K562 (cell line): ENCODE measurements at regions not wholly inside any gene's neighbourhood (a gene's known extent, or its start where the extent isn't known, plus 50 kb on each side); places are given as distances from the start of the nearest gene placed in this dataset.

Experiments used
- ATAC-seq: fragments of 200-7000 bp; cut with Tn5 transposase; 3 replicates; pipeline ENCODE4 v1.9.1; 2020; ENCODE audit warnings: moderate library complexity
- BruUV-seq: library from RNA; stranded (reverse); fragments of 400-500 nt; replicated peaks from 2 replicates; lab custom pipeline; 2021; lab: Mats Ljungman, UMichigan
- CTCF ChIA-PET: fragments of 300-600 bp; formaldehyde crosslinking; extraction: SDS; loops from one replicate; lab custom pipeline; 2021; ENCODE audit warnings: low intra/inter-chr PET ratio; lab: Yijun Ruan, JAX
- POLR2A ChIA-PET: fragments of 300-600, 350-650 bp; sonication (Branson Sonifier 250); formaldehyde crosslinking; extraction: SDS; loops from one replicate; lab custom pipeline; 2021; ENCODE audit warnings: antibody characterized with exemption, inconsistent platforms; lab: Yijun Ruan, JAX
- DNase-seq, 4 experiments: peaks; one replicate each; pipeline versions ENCODE4 v3.0.0 to v3.0.0-alpha.2; 2011 to 2018; ENCODE audit warnings: low spot score in 3 of 4, mixed read lengths in 3 of 4; ENCODE audit errors: extremely low read depth in 1 of 4
- FAIRE-seq: peaks from 2 replicates; lab custom pipeline; 2011; peaks lifted over from hg19 to GRCh38; lab: Jason Lieb, UNC
- H2AFZ ChIP-seq: 2 replicates; pipeline ENCODE4 v1.6.0; 2011; ENCODE audit warnings: low read depth, low read length, control low read depth, inconsistent platforms
- H3K27ac ChIP-seq: fragments of 200-600 bp; 3 replicates; pipeline ENCODE4 v1.8.0; 2011; ENCODE audit warnings: low read depth, mild to moderate bottlenecking, control low read depth, inconsistent platforms, low read length, moderate library complexity, mixed read lengths; ENCODE audit errors: extremely low read depth
- H3K27me3 ChIP-seq, 2 experiments: fragments of 300-600 bp in 1 of 2; 2 replicates in 1 of 2; 3 replicates in 1 of 2; pipeline versions ENCODE4 v1.6.0 to v1.8.0; 2011; ENCODE audit warnings: inconsistent platforms in 2 of 2, low read length in 2 of 2, mild to moderate bottlenecking in 1 of 2, mixed read lengths in 1 of 2, moderate library complexity in 1 of 2; ENCODE audit not compliant: control insufficient read depth in 2 of 2, insufficient read depth in 2 of 2
- H3K36me3 ChIP-seq: fragments of 300-600 bp; 3 replicates; pipeline ENCODE4 v1.8.0; 2011; ENCODE audit warnings: mild to moderate bottlenecking, low read length, inconsistent platforms; ENCODE audit not compliant: control insufficient read depth, insufficient read depth
- H3K4me1 ChIP-seq, 2 experiments: fragments of 200-600 bp in 1 of 2; replicated peaks in 1 of 2; 2 replicates in 1 of 2; 3 replicates in 1 of 2; pipeline versions ENCODE4 v1.5.1 to v1.8.0; 2011; ENCODE audit warnings: inconsistent platforms in 2 of 2, low read length in 2 of 2, mild to moderate bottlenecking in 1 of 2, mixed read lengths in 1 of 2, moderate library complexity in 1 of 2; ENCODE audit not compliant: control insufficient read depth in 2 of 2, insufficient read depth in 2 of 2
- H3K4me2 ChIP-seq: 2 replicates; pipeline ENCODE4 v1.6.1; 2011; ENCODE audit warnings: low read length, control low read depth, inconsistent platforms, mixed read lengths; ENCODE audit not compliant: insufficient read depth
- H3K4me3 ChIP-seq: fragments of 200-600 bp; sonication (generic), shearing (Covaris generic); 2 replicates; pipeline ENCODE4 v1.5.1; 2016; ENCODE audit warnings: control low read depth, inconsistent platforms
- H3K79me2 ChIP-seq: fragments of 200-600 bp; 3 replicates; pipeline ENCODE4 v1.8.0; 2011; ENCODE audit warnings: low read length, inconsistent platforms; ENCODE audit not compliant: control insufficient read depth, insufficient read depth
- H3K9ac ChIP-seq, 2 experiments: 2 replicates each; pipeline versions ENCODE4 v1.6.0 to v1.6.1; 2011; ENCODE audit warnings: low read depth in 2 of 2, low read length in 2 of 2, control low read depth in 1 of 2, inconsistent platforms in 1 of 2, mild to moderate bottlenecking in 1 of 2, mixed read lengths in 1 of 2; ENCODE audit not compliant: insufficient read depth in 1 of 2
- H3K9me1 ChIP-seq: one replicate; pipeline ENCODE4 v1.6.0; 2011; ENCODE audit warnings: inconsistent platforms, mild to moderate bottlenecking, low read length, moderate library complexity; ENCODE audit not compliant: control insufficient read depth, insufficient read depth
- H3K9me3 ChIP-seq: replicated peaks from 2 replicates; pipeline ENCODE4 v1.5.1; 2011; ENCODE audit warnings: low read depth, low read length, inconsistent platforms; ENCODE audit not compliant: control insufficient read depth, insufficient read depth
- H4K20me1 ChIP-seq: replicated peaks from 2 replicates; pipeline ENCODE4 v1.6.1; 2011; ENCODE audit warnings: low read length, inconsistent platforms, mixed read lengths; ENCODE audit not compliant: control insufficient read depth, insufficient read depth
- ARID3B ChIP-seq: fragments of 250-450 bp; sonication (Bioruptor Pico); IDR thresholded peaks from 2 replicates; pipeline ENCODE4 v1.4.0; 2020; ENCODE audit warnings: borderline replicate concordance
- ATF3 ChIP-seq, 2 experiments: fragments of 450-650 bp in 1 of 2; sonication (generic) in 1 of 2; formaldehyde crosslinking in 1 of 2; IDR thresholded peaks in 1 of 2; conservative IDR thresholded peaks in 1 of 2; 2 replicates each; pipeline versions ENCODE4 v1.6.1 to v1.8.1; 2016 to 2023; ENCODE audit warnings: mild to moderate bottlenecking in 2 of 2, moderate library complexity in 2 of 2, inconsistent platforms in 1 of 2, missing genetic modification reagents in 1 of 2
- ESRRB ChIP-seq: fragments of 250-450 bp; sonication (Bioruptor Pico); IDR thresholded peaks from 2 replicates; pipeline ENCODE4 v1.5.0; 2020; ENCODE audit warnings: mild to moderate bottlenecking, moderate library complexity, borderline replicate concordance
- L3MBTL2 ChIP-seq: fragments of 450-650 bp; IDR thresholded peaks from 2 replicates; pipeline ENCODE4 v1.6.1; 2016; ENCODE audit warnings: mild to moderate bottlenecking, moderate library complexity
- LCOR ChIP-seq: sonication (generic); formaldehyde crosslinking; IDR thresholded peaks from 2 replicates; pipeline ENCODE4 v1.8.0; 2022; ENCODE audit warnings: mild to moderate bottlenecking, missing genetic modification reagents
- NCOR1 ChIP-seq: fragments of 450-650 bp; IDR thresholded peaks from 2 replicates; pipeline ENCODE4 v1.6.1; 2016; ENCODE audit warnings: mild to moderate bottlenecking, moderate library complexity
- NR3C1 ChIP-seq: sonication (generic); formaldehyde crosslinking; IDR thresholded peaks from 2 replicates; pipeline ENCODE4 v1.8.1; 2022; ENCODE audit warnings: missing genetic modification reagents
- PTBP1 ChIP-seq: fragments of 200-400 bp; formaldehyde crosslinking; IDR thresholded peaks from 2 replicates; pipeline ENCODE4 v1.6.1; 2017; ENCODE audit warnings: low read depth, low read length
- SMARCB1 ChIP-seq: IDR thresholded peaks from 2 replicates; pipeline ENCODE4 v1.6.1; 2011; ENCODE audit warnings: improper control_type of control experiment, low read depth; ENCODE audit not compliant: insufficient read length
- TFAM ChIP-seq: fragments of 250-450 bp; sonication (Bioruptor Pico); conservative IDR thresholded peaks from 2 replicates; pipeline ENCODE4 v1.5.0; 2021; ENCODE audit warnings: mild to moderate bottlenecking, moderate library complexity
- TFE3 ChIP-seq: fragments of 450-650 bp; formaldehyde crosslinking; IDR thresholded peaks from 2 replicates; pipeline ENCODE4 v1.4.0; 2020; ENCODE audit warnings: mild to moderate bottlenecking, mixed read lengths
- ZBTB43 ChIP-seq: sonication (generic); formaldehyde crosslinking; IDR thresholded peaks from 2 replicates; pipeline ENCODE4 v1.8.0; 2023; ENCODE audit warnings: mild to moderate bottlenecking, missing genetic modification reagents
- ZEB2 ChIP-seq: fragments of 450-650 bp; IDR thresholded peaks from 2 replicates; pipeline ENCODE4 v1.6.1; 2016
- ZFP91 ChIP-seq: sonication (generic); formaldehyde crosslinking; IDR thresholded peaks from 2 replicates; pipeline ENCODE4 v1.8.0; 2022; ENCODE audit warnings: mild to moderate bottlenecking, missing genetic modification reagents
- ZNF277 ChIP-seq: fragments of 250-450 bp; sonication (Bioruptor Pico); IDR thresholded peaks from 2 replicates; pipeline ENCODE4 v1.8.0; 2022; ENCODE audit warnings: inconsistent platforms, mild to moderate bottlenecking, moderate library complexity, borderline replicate concordance
- in situ Hi-C: fragments of 300-500 bp; cut with MboI; formaldehyde crosslinking; loops from 4 replicates; pipeline ENCODE4 v1.15.0; 2018; ENCODE audit warnings: inconsistent platforms, mixed read lengths
- intact Hi-C: fragments of 100-400 bp; cut with micrococcal nuclease; formaldehyde crosslinking; loops from 2 replicates; pipeline ENCODE4 v1.14.2; 2022

GRCh38 chr6:71400852-71401251, 112.2 kb downstream of the OGFRL1 start:
- no peak for DNase-seq
- Histone ChIP-seq H3K36me3 (no peaks in the 10 kb centered on the region), H3K4me1 (no peaks in the 10 kb centered on the region)

More at GRCh38 chr6:71400852-71401251, 112.2 kb downstream of the OGFRL1 start:
- no peak overlapping the region for H2AFZ ChIP-seq
- FAIRE-seq (no peak), ATAC-seq (no peak)
- POLR2A ChIA-PET, result no interaction called here
- in situ Hi-C loops, result no loop called here
- no peak overlapping the region for H3K4me3 ChIP-seq
- no peaks in the 10 kb centered on the region for H3K27me3 ChIP-seq
- no TSS peak for BruUV-seq
- H3K9me3 ChIP-seq, result no peaks in the 10 kb centered on the region
- CTCF ChIA-PET, result no interaction called here
- no peak for TF ChIP-seq ATF3 (IDR thresholded peaks at IDR 0.05)
- no peak for TF ChIP-seq ATF3 (CRISPR knock-in tag; conservative IDR thresholded peaks at IDR 0.05)
- TF ChIP-seq TFAM, result no peak
- no peak for TF ChIP-seq ZEB2
- TF ChIP-seq L3MBTL2, result no peak
- no peak for TF ChIP-seq ZFP91 (CRISPR knock-in tag)
- TF ChIP-seq PTBP1, result no peak
- no peak for TF ChIP-seq NR3C1 (CRISPR knock-in tag)
- TF ChIP-seq ZBTB43 (CRISPR knock-in tag), result no peak
- TF ChIP-seq ARID3B (CRISPR knock-in tag), result no peak
- no peak for TF ChIP-seq ZNF277 (CRISPR knock-in tag)
- TF ChIP-seq ESRRB, result no peak
- no peak for TF ChIP-seq TFE3
- TF ChIP-seq LCOR (CRISPR knock-in tag), result no peak
- no peak for TF ChIP-seq SMARCB1
- TF ChIP-seq NCOR1, result no peak
- no peak overlapping the region for H3K4me2 ChIP-seq
- no peaks in the 10 kb centered on the region for H3K79me2 ChIP-seq
- H3K9me1 ChIP-seq, result no peaks in the 10 kb centered on the region
- intact Hi-C loops, result no loop called here
- no peaks in the 10 kb centered on the region for H4K20me1 ChIP-seq
- H3K27ac ChIP-seq, result no peak overlapping the region
- no peak overlapping the region for H3K9ac ChIP-seq
